ENCODE measurements at regions not wholly inside any gene's neighbourhood (a gene's known extent, or its start where the extent isn't known, plus 50 kb on each side); places are given as distances from the start of the nearest gene placed in this dataset.

- no peak for DNase-seq
Observed at GRCh38 chr19:30171138-30171635, 201.0 kb upstream of the ZNF536 start.

- no peak for DNase-seq
Observed at GRCh38 chr19:30171795-30172612, 200.2 kb upstream of the ZNF536 start.

DNA sequence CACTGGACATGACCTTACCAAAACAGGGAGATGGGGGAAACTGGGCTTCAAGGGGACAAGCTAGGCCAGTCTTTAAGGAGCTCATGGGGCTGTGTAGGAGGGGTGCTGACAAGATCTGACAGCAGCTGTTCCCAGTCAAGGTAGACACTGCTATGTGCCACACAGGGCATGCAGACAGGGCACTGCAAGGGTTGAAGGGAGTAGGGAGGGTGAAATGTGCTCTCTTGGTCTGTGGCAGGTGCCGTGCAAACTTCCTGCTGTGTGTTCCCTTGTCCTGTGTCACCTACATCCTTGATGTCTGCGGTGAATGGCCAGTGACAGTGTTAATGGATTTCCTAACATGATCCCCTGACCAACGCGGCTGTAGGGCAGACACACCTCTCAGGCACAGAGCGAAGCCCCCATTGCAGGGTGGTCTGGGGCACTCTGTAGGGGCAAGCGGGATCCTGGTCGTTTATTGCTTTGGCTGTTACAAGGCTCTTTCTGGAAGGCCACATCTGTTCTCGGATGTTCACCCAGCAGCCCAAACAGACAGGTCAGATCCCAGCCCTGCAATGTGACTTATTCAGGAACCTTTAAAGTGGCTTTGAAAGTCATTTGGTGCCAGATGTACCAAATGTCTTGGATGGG is 199.5 kb upstream of the ZNF536 start:
- no peak for DNase-seq

DNA sequence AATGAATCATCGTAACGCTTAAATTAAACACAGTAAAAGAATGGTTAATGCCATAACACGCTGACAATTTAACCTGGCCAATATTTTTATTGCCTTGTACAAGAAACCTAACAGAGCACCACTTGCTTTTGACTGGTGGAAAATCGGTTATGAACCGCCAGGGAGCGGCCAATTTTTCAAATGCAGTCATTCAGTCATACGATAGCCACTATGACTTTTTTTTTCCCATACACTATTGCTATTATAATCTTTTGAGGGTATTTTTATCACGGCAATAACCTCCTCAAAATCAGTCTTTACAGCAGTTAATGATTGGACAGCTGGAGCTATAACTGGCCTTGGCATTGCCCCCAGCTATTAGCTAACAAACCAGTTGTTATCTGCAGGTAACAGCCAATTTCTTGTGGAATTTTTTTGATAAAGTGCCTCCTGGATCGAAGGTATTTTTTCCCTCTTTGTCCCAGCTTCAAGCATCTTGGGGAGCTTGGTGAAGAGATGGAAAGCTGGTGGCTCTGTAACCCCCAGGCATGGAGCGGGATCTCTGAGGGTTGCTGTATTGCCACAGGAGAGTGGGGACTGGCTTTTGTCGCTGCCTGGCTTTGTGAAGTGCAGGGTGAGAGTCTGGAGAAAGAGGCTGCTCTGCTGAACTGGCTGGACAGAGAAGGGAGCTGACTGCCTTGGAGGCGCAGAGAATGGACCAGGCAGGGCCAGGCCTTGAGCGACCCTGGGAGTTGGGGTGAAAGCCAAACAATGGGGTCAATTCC is 198.4 kb upstream of the ZNF536 start:
- no peak for DNase-seq

DNA sequence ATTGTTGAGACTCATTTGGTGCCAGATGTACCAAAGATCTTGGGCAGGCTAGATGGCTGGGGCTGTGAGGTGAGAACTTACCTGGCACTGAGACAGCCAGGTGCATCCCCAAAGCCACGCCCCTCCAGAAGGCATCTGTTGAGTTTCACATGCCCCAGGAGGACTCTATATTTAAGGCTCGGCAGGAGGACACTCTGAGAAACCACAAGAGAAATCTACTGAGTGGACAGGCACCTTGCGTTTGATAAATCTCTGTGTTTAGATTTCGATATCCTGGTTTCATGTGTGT is 197.9 kb upstream of the ZNF536 start:
- DNase-seq, result no peak

DNA sequence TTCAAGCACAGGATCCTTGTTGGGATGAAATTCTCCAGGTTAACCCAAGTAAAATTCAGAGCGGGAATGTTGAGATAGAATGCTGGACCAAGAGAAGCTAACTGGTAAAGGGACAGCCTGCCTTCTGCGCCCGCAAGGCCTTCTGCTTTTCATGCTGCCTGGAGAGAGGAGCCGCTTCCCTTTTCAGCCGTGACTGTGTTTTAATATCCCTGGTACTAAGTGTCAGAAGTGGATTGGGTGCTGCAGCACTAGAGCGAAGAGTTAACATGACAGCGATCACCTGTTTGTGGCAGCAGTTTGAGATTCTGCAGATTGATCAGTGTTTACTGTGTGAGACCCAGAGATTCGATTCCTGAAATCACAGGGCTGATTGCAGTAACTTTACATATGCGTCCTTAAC is 197.4 kb upstream of the ZNF536 start:
- DNase-seq, result no peak

DNA sequence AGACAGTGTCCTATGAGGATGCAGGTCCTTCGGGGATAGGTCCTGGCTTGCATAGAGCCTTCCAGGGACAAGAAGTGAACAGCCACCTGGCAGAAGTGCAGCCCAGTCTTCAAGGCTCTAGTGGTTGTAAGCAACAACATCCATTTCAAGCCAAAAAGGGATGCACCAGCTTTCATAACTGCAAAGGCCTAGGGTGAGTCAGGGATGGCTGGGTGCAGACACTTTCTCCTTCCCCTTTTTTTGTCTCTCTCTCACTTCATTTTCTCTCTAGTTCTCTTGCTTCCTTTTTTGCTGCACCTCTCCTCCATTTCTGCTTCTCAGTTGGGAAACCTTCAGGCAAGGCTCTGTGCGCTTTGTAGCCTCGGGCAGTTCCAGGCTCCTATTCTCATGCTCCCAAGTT is 196.2 kb upstream of the ZNF536 start:
- DNase-seq, result no peak

DNA sequence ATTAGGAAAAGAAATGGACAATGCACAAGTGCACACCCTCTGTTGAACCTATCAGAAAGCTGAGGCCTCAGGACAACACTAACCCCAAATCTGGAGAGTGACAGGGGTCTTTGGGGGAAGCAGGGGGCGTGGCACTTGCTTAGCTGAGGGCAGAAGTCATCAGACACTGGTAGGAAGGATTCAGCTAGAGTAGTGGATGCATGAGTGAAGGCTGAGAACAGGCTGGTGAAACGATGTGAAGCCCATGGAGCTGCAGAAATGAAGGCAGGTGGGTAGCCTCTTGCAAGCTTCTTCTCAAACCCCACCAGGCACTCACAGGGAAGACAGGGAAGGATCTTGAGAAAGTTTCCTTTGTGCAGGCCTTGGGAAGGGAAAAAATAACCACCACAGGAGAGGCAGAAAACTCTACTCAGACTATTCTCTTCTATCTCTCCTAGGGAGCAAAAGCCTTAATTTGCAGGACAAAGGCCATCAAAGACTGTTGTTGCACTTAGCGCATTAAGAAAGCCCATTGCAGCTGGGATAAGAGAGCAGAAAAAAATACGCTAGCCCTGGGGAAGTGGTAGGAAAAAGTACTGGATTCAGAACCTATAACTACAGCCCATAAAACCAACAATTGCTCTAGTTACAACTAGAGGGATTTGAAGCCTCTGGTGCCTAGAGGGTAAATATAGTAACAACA is 193.3 kb upstream of the ZNF536 start:
- DNase-seq, result no peak

DNA sequence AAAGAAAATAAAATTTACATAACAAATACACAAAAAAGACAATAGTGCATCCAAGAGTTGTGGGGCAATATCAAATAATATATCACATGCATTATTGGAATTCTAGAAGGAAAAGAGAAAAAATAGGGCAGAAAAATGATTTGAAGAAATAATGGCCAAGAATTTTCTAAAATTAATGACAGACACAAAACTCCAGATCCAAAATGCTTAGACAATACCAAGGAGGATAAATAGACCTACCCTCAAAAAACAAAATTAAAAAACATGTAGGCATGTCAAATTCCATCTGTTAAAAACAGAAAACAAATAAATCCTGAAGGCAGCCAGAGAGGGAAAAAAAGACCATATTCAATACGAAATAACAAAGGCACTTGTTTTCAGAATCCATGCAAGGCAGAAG is 191.5 kb upstream of the ZNF536 start:
- DNase-seq, result no peak

DNA sequence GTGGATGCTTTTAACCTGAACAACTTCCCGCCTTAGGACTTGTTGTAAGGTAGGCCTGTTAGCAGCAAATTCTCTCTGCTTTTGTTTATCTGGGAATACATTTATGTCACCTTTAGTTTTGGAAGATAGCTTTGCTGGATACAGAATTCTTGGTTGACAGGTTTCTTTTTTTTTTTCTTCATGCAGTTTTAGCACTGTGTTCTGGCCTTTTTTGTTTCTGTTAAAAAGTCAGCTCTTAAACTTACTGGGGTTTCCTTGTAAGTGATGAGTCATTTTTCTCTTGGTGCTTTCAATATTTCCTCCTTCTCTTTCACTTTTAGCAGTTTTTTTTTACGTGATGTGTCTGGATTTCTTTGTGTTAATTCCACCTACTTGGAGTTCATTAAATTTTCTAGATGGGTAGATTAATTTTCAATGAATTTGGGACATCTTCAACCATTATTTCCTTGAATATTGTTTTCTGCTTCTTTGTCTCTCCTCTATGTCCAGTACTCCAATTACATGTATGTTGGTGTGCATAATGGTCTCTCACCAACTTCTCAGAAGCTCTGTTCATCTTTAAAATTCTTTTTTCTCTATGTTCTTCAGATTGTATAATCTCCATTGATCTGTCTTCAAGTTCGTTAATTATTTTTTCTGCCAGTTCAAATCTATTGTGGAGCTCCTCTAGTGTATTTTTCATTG is 188.2 kb upstream of the ZNF536 start:
- no peak for DNase-seq

- no peak for DNase-seq
Observed at GRCh38 chr19:30202060-30202600, 170.1 kb upstream of the ZNF536 start.

- DNase-seq, result no peak
Observed at GRCh38 chr19:30204721-30205120, 167.5 kb upstream of the ZNF536 start.

DNA sequence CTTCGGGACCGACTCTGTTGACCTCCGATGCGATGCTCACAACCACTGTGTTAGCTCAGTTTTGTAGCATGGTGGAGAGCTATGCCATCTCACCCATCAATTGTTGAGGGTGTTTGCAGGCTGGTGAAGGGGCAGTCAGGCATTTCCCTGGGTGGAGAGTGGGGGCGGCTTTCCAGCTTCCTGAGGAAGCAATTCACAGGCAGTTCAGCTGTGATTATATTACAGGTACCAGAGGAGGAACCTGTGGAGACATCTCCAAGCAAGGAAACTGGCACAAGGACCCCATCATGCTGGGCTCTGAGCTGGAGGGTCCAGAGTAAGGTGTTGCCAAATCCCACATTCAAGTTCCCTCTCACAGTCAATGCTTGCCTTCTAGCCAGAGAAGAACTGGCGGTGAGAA is 166.0 kb upstream of the ZNF536 start:
- no peak for DNase-seq

- no peak for DNase-seq
Observed at GRCh38 chr19:30207357-30207756, 164.8 kb upstream of the ZNF536 start.

DNA sequence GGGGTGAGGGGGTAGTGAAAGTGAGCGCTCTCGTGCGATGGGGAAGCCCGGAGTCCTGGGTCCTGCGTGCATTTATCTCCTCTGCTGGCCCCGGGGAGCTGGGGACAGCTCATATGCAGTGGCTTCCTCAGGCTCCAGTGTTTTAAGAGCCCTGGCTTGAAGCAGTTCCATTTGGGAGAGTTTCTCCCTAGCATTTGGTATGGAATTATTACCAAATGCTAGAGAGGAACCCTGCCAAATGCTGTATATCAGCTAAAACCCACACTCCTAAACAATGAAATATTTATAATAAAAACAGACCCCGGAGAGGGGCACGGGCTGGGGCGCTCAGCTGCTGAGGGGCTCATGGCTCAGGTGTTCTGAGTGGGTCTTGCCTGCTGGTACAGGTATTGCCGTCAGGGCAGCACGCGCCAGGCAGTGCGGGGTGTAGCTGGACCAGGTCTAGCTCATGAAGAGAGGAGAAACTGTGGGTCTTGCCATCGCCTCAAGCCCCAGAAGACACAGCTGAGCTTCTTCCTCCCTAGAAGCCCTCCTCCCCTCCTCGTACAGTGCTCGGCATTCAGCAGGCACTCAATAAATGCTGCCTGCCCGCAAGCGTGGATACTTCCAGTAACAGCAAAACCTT is 163.6 kb upstream of the ZNF536 start:
- no peak for DNase-seq

DNA sequence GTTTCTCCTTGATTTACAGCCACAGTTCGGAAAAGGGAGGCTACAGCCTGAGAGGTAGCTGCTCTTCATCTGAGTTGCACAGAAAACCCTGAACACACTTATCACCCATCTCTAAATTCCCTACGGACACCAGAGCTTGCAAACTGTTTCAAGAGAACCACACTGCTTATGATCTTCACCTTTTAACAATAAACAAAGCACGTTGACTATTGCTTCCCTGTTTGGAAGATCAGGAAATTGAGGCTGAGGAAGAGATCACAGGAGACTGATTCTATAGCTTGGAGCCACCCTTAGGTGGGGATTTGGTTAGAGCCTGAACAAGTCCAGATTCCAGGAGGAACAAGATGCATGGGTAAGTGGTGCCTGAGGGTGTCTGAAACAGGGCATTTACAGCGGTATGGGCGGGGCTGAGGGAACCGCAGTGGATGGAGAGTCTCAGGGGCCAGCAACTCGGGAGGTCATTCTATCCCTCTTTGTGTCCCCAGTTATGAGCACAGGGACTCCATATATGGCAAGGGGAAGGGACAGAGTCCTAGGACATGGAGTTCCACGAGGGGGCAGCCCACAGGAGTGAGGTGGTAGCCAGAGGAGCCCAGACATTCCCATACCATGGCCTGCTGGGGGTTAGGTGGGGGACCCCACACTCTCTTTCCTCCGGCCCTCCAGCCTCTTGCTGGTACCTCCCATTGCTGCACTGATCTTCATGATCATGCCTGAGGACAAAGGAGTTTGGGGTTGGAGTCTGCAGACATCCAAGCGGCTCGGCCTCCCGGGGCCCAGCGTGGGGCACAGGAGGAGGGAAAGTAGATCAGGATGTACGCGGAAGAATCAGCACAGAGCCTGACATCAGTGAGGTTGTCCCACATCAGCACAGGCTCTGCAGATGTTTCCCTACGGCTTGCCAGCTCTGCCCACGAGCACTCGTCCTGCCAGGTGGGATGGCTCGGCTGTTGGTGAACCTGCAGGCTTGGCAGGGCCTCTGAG is 162.3 kb upstream of the ZNF536 start:
- no peak for DNase-seq

GRCh38 chr19:30212574-30212973 is 159.6 kb upstream of the ZNF536 start:
- no peak for DNase-seq

DNA sequence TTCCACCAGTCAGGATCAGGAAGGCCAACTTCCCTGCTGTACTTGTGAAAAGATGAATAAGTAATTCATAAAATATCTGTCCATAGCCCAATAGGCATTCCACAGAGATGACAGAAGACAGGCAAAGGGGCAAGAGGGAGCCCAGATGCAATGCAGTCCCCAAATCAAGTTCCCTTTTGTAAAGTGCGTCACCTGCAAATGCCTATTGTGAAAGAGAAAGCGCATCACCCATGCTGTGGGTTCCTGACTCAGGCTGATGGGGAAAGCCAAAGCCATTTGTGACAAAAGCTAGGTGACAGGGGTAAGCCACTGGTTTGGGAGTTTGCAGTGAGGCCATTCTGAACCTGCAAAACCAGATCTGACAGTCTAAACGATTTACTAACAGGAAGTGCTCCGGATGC is 157.5 kb upstream of the ZNF536 start:
- no peak for DNase-seq

DNA sequence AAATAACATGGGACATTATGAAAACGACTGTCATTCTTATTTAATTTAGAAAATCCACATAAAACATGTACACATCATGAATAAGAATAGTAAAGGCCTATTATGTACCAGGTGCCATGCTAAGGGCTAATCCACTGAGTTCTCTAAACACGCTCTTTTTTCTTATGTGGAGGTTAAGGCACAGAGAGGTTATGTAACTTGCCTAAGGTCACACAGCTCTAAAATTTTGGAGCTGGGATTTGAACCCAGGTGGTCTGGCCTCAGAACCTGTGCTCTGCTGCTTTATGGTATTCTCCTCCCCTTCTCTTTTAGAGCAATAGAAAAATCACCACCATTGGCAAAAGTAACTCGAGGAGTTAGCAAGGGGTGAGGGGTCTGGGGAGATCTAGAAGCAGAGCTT is 156.9 kb upstream of the ZNF536 start:
- no peak for DNase-seq

- DNase-seq, result no peak
Observed at GRCh38 chr19:30216453-30216852, 155.7 kb upstream of the ZNF536 start.
